Calu3 (cell line): ENCODE measurements at regions not wholly inside any gene's neighbourhood (a gene's known extent, or its start where the extent isn't known, plus 50 kb on each side); places are given as distances from the start of the nearest gene placed in this dataset.

Experiments used
- BruUV-seq: library from RNA; stranded (reverse); fragments of 400-500 nt; replicated peaks from 2 replicates; lab custom pipeline; 2021; lab: Mats Ljungman, UMichigan
- CTCF ChIA-PET: fragments of 300-600 bp; sonication (Branson Sonifier 250); formaldehyde crosslinking; loops from one replicate; lab custom pipeline; 2022; ENCODE audit warnings: antibody characterized with exemption; lab: Charles Lee
- DNase-seq: peaks from one replicate; pipeline ENCODE4 v3.0.0; 2022
- H3K27ac Mint-ChIP-seq: one replicate; pipeline ENCODE4 v1.8.0; 2022; ENCODE audit warnings: mixed read lengths; ENCODE audit not compliant: unreplicated experiment
- H3K27me3 Mint-ChIP-seq: one replicate; pipeline ENCODE4 v1.8.0; 2022; ENCODE audit warnings: mixed read lengths; ENCODE audit not compliant: unreplicated experiment
- H3K36me3 Mint-ChIP-seq: one replicate; pipeline ENCODE4 v1.8.0; 2022; ENCODE audit warnings: mild to moderate bottlenecking, moderate library complexity, mixed read lengths; ENCODE audit not compliant: insufficient read depth, unreplicated experiment
- H3K4me1 Mint-ChIP-seq: one replicate; pipeline ENCODE4 v1.8.0; 2022; ENCODE audit warnings: mild to moderate bottlenecking, low read depth, mixed read lengths; ENCODE audit not compliant: unreplicated experiment
- H3K4me3 Mint-ChIP-seq: one replicate; pipeline ENCODE4 v1.8.0; 2022; ENCODE audit warnings: mild to moderate bottlenecking, low read depth, moderate library complexity, mixed read lengths; ENCODE audit not compliant: unreplicated experiment
- H3K9me3 Mint-ChIP-seq: one replicate; pipeline ENCODE4 v1.8.0; 2022; ENCODE audit warnings: low read depth, mixed read lengths; ENCODE audit not compliant: unreplicated experiment
- intact Hi-C: fragments of 100-400 bp; cut with micrococcal nuclease; formaldehyde crosslinking; loops from one replicate; pipeline ENCODE4 v1.10.0; 2022; ENCODE audit not compliant: unreplicated experiment
- TF ChIP-seq, protein P1 (sequence below): fragments of 200-600 bp; IDR thresholded peaks from one replicate; pipeline ENCODE4 v1.8.0; 2022; ENCODE audit warnings: antibody characterized with exemption; ENCODE audit not compliant: unreplicated experiment

GRCh38 chr4:111066001-111066400, 443.1 kb upstream of the PITX2 start:
- Mint-ChIP-seq H3K36me3 (no peaks in the 10 kb centered on the region), H3K27ac (no peak overlapping the region), H3K27me3 (no peaks in the 10 kb centered on the region), H3K4me3 (no peak overlapping the region), H3K4me1 (no peaks in the 10 kb centered on the region), H3K9me3 (no peaks in the 10 kb centered on the region)
- CTCF ChIA-PET, result no interaction called here
- DNase-seq, result no peak
- BruUV-seq, result no TSS peak
- intact Hi-C loops, result no loop called here
- TF ChIP-seq, protein P1, sequence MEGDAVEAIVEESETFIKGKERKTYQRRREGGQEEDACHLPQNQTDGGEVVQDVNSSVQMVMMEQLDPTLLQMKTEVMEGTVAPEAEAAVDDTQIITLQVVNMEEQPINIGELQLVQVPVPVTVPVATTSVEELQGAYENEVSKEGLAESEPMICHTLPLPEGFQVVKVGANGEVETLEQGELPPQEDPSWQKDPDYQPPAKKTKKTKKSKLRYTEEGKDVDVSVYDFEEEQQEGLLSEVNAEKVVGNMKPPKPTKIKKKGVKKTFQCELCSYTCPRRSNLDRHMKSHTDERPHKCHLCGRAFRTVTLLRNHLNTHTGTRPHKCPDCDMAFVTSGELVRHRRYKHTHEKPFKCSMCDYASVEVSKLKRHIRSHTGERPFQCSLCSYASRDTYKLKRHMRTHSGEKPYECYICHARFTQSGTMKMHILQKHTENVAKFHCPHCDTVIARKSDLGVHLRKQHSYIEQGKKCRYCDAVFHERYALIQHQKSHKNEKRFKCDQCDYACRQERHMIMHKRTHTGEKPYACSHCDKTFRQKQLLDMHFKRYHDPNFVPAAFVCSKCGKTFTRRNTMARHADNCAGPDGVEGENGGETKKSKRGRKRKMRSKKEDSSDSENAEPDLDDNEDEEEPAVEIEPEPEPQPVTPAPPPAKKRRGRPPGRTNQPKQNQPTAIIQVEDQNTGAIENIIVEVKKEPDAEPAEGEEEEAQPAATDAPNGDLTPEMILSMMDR, result no peak

DNA sequence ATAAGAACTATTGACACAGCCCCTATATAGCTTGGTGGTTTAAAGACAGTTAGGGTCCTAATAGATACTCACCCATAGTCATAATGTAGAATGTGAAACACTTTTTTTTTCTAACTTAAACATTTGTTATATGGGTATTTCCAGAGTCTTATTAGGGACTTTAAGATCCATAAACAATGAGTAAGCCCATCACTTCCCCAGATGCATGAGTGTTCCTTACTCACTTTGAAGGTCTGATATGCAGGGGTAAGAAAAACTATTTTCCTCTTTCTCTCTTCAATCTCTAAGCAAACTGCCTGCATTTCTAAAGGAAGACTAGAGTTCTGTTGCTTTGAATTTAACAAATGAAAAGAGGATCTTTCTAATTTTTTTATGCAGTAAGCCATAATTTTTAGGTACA, 443.6 kb upstream of the PITX2 start:
- H3K27ac Mint-ChIP-seq, result no peak overlapping the region
- H3K4me1 Mint-ChIP-seq, result no peaks in the 10 kb centered on the region
- no TSS peak for BruUV-seq
- TF ChIP-seq, protein P1, result no peak
- no peak for DNase-seq
- CTCF ChIA-PET, result no interaction called here
- no peaks in the 10 kb centered on the region for H3K36me3 Mint-ChIP-seq
- intact Hi-C loops, result no loop called here
- no peak overlapping the region for H3K4me3 Mint-ChIP-seq
- no peaks in the 10 kb centered on the region for H3K9me3 Mint-ChIP-seq
- no peaks in the 10 kb centered on the region for H3K27me3 Mint-ChIP-seq

- Mint-ChIP-seq H3K27ac (no peak overlapping the region), H3K9me3 (no peaks in the 10 kb centered on the region), H3K4me1 (no peaks in the 10 kb centered on the region), H3K36me3 (no peaks in the 10 kb centered on the region), H3K27me3 (no peaks in the 10 kb centered on the region), H3K4me3 (no peak overlapping the region)
- intact Hi-C loops, result no loop called here
- DNase-seq, result no peak
- CTCF ChIA-PET, result no interaction called here
- no TSS peak for BruUV-seq
- TF ChIP-seq, protein P1, result no peak
Measured at GRCh38 chr4:111066887-111067286, 444.0 kb upstream of the PITX2 start.

DNA sequence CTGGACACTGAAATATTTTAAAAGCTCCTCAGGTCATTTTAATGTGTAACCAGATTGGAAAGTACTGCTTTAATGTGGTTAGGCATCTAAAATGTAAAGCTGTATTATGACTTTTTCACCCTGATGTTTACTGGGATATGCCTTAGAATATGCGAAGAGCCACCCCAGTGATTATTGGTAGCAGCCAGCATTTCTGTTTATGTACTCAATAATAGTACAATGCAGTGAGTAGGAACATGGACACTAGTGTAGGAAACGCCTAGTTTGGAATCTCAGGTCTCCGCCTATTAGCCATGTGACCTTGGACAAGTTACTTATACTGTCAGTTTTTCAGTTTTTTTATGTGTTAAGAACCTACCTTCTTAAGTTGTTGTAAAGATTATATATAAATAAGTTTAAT, 446.0 kb upstream of the PITX2 start:
- Mint-ChIP-seq H3K4me1 (no peaks in the 10 kb centered on the region), H3K36me3 (no peaks in the 10 kb centered on the region), H3K27me3 (no peaks in the 10 kb centered on the region), H3K9me3 (no peaks in the 10 kb centered on the region), H3K27ac (no peak overlapping the region), H3K4me3 (no peak overlapping the region)
- CTCF ChIA-PET, result no interaction called here
- intact Hi-C loops, result no loop called here
- no peak for DNase-seq
- TF ChIP-seq, protein P1, result no peak
- BruUV-seq, result no TSS peak
